HG02981 (cell line): ENCODE measurements at regions not wholly inside any gene's neighbourhood (a gene's known extent, or its start where the extent isn't known, plus 50 kb on each side); places are given as distances from the start of the nearest gene placed in this dataset.
"Not testable (repeated sequence)": the region's sequence is repeated elsewhere in the genome, so short reads cannot be mapped to it uniquely, and the experiment has no call there.

ENCODE experiments used
- ATAC-seq: cut with Tn5 transposase; IDR thresholded peaks from one replicate; pipeline ENCODE4 v1.9.1; 2021; ENCODE audit warnings: mild to moderate bottlenecking, moderate library complexity; ENCODE audit not compliant: unreplicated experiment

- no peak for ATAC-seq
Observed at GRCh38 chr15:69552057-69552815, 99.6 kb downstream of the RPLP1 start.

GRCh38 chr15:69553686-69554085 lies 101.1 kb downstream of the RPLP1 start:
- no peak for ATAC-seq

GRCh38 chr15:69554279-69554961 lies 101.8 kb downstream of the RPLP1 start:
- ATAC-seq, result no peak

DNA sequence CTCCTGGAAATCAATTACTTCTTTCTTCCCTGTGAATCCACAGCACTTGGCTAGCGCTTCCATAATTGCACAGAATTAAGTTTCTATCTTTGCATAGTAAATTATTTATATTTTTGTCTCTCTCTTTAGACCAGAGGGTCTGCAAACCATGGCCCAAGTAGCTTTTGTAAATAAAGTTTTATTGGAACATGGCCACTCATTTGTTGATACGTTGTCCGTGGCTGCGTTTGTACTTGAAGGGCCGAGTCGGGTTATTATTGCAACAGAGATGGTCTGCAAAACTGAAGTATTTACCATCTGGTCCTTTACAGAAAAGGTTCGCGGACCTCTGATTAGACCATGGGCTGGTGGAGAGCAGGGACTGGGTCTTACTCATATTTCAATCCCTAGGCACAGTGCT lies 102.5 kb downstream of the RPLP1 start:
- ATAC-seq, result no peak

- ATAC-seq, result no peak
Observed at GRCh38 chr15:69556344-69556743, 103.7 kb downstream of the RPLP1 start.

DNA sequence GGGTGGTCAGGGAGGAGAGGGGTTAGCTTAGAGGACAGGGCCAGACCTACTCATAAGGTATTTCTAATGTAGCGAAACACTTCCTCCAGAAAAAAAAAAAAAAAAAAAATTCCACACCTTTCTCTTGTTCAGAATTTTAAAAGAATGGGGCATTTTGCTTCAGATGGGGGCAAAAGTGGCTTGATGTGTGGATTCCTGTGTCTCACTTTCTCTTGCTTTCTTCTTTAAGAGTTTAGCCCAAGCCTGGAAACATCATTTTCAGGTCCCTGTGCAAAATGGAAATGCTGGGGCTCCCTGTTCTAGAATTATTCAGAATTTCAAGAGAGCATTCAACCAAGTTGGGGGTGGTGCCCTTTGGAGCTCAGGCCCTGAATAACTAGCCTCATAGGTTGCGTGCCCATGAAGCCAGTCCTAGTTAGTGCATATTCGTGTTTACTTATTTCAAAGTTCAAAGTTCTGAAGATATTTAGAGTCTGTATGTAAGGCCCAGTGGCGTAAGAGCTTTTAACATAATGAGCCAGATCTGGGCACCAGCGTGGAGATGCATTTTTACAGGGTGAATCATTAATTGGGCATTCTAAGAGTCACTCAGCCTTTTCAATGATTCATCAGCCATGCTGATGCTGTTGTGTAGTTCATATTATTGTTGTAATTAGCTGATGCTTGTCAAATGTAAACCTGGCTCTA lies 104.5 kb downstream of the RPLP1 start:
- ATAC-seq, result no peak

- ATAC-seq, result no peak
Observed at GRCh38 chr15:69557707-69558409, 105.2 kb downstream of the RPLP1 start.

DNA sequence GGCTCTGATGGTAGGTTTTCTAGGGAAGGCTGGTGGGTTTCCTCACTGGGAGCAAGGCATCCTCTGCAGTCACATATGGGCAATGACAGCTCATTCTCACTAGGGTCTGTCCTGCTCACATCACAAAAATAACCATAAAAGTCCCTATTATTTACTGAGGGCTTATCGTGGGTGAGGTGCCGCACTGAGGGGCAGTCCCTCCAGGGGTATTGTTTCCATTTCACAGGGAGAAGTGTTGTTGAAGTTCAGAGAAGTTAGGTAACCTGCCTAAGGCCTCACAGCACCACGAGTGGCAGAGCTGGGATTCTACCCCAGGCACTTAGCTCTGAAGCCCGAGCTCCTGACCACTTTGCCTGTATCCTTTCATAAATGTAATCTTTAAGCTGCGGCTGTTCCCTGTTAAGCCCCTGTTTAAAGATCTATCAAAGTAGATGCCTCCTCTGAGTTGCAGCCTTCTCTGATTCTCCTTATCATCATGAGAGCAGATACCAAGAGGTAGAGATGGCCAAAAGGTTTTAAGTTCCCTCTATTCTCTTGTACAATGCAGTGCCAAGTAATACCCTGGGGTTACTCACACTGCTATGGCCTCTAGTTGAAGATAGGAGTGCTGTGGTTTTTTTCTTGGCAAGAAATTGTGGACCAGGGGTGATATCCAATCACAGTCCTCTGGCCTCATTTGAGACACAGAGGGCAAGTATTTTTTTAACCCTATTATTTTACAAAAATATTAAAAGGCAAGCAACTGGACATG lies 107.0 kb downstream of the RPLP1 start:
- ATAC-seq, result no peak

DNA sequence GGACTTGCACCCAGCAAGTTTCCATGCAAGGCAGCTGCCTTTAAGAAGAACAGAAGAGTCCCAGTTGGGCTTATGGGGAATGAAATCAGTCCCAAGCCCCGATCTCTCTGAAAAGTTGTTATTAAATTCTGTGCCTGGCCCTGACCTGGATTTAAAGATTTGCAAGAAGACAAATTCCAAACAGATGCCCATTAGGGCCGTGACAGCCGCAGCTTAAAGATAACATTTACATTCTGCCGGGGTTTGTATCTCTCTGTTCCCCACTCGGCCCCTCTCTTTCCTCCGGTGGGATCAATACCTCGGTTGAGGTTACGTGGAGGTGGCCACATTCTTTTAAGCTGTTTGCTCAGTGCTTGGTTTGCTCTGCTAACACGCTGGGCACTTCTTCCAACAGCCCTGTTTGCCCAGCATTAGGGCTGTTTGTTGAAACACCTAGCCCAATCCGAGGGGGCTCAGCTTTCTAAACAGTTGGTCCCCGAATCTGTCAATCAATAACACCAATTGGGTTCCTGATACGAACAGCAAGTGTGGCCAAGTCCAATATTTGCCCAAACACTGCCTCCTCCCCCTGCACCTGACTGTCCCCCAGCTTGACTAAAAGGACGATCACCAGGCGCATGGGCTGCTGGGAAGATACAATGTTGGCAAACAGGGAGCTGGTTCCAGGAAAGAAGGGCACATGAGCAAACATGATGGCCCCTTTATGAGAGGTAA lies 108.6 kb downstream of the RPLP1 start:
- no peak for ATAC-seq

GRCh38 chr15:69562116-69562515 lies 109.5 kb downstream of the RPLP1 start:
- ATAC-seq, result no peak

DNA sequence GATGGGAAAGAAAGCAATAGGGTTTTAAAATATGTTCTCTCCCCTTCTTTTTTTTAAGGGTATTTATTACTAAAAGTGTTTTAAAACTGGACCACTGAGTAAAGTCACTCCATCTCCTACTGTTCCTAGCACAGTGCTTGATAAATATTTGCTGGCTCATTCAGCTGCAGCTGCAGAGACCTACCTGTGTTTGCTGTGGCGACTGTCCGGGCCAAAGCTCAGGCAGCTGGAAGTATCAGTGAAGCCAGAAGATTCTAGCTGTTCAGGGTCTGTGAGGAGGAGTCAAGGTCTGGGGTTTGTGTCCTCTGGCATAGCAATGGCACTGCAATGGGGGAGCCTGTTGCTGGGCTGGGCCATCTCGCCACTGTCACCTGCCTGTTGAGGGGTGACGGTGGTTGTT lies 109.9 kb downstream of the RPLP1 start:
- no peak for ATAC-seq

- ATAC-seq, result no peak
Observed at GRCh38 chr15:69565066-69565655, 112.5 kb downstream of the RPLP1 start.

- ATAC-seq, result not testable (repeated sequence)
Observed at GRCh38 chr15:69567238-69567760, 114.7 kb downstream of the RPLP1 start.

DNA sequence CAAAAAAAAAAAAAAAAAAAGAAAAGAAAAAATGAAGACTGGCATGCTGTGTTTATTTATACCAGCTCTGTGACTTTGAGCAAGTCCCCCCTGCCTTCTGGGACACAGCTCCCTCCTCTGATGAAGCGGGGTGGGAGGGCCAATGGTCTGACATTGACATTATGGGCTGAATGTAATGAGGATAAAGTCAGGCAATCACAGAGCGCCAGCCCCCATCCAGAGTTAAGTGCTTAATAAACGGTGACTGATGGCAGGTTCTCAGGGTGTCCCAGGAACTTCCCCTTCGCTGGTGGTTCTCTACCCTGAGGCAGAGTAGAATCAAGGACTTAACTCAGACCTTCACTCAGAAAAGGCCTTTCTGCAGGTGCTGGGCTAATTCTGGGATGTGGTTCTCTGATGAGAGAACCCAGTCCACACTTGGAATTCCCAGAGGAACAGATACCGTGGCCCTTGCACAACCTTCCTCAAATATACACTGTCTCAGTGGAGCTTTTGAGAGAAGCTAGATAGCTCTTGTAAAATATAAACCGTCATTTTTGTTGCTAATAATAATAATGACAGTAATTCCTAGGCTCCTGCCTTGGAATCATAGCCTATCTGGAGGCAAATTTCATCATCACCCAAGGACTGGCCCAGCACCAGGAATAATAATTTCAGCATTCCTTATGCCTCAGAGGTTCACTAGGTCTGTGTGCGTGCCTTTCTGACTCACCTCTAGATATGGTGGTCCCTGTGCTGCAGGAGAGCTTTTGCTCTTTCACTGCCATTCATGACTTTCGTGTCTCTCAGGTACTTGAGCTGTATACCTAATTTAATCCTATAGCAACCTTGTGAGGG lies 115.8 kb downstream of the RPLP1 start:
- no peak for ATAC-seq

DNA sequence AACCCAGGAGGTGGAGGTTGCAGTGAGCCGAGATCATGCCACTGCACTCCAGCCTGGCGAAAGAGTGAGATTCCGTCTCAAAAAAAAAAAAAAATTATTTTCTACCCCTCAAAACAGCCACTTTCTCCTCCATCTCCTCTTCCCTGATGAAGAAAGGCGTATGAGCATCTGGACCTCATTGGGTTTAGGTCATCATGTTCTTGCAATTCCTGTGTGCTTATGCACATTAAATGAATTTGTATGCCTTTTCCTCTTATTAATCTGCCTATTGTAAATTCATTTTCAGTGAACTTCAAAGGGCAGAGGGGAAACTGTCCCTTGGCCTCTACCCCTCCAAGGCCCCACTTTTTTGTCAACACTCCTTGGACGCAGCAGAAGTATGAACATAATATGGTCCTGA lies 117.8 kb downstream of the RPLP1 start:
- no peak for ATAC-seq

GRCh38 chr15:69570997-69571396 lies 118.4 kb downstream of the RPLP1 start:
- no peak for ATAC-seq

- ATAC-seq, result not testable (repeated sequence)
Observed at GRCh38 chr15:69573278-69573677, 120.7 kb downstream of the RPLP1 start.

DNA sequence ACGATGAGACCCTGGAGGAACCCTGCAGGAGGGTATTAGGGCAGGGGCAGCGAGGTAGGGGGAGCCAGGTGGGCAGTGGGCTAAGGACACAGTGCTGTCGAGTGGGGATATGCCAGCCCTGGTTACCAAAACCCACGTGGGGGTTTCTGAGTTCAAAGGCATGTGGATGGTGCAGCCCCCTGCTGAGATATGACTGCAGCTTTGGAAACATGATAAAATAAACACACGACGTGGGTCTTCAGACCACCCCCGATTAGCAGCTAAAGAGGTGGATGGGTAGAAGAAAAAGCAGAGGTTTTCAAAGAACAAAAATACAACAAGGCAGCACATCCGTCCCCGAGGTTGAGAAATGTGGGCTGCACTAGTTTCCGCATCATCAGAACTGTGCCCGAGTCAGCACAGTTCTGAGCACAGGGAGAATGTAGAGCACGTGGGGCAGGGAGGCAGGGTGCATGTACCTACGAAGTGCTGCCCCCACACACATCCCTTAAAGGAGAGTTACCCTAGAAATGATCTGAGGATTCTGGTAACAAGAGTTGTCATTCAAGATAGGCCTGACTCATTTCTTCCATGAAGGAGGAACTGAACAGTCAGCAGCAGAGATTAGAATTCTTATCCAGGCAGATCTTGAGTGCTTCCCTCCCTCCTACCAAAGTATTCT lies 121.3 kb downstream of the RPLP1 start:
- no peak for ATAC-seq
